HCT116 (cell line): ENCODE measurements at regions not wholly inside any gene's neighbourhood (a gene's known extent, or its start where the extent isn't known, plus 50 kb on each side); places are given as distances from the start of the nearest gene placed in this dataset.
A peak's percentile ranks its signal among the peaks of the same experiment; 100 is the strongest.

ENCODE experiments used
- ATAC-seq: fragments of 200-7000 bp; cut with Tn5 transposase; 2 replicates; pipeline ENCODE4 v1.9.1; 2020; ENCODE audit warnings: mild to moderate bottlenecking, moderate library complexity
- BruUV-seq: library from RNA; stranded (reverse); fragments of 400-500 nt; replicated peaks from 2 replicates; lab custom pipeline; 2021; lab: Mats Ljungman, UMichigan
- CTCF ChIA-PET: fragments of 300-600 bp; sonication (Branson Sonifier 250); formaldehyde crosslinking; loops from one replicate; lab custom pipeline; 2021; ENCODE audit warnings: antibody characterized with exemption; lab: Charles Lee
- POLR2A ChIA-PET: fragments of 300-600, 350-600 bp; sonication (Branson Sonifier 250); formaldehyde crosslinking; loops from one replicate; lab custom pipeline; 2021; ENCODE audit warnings: antibody characterized with exemption; lab: Charles Lee
- RAD21 ChIA-PET, 2 experiments: fragments of 300-600 bp; sonication (Branson Sonifier 250); formaldehyde crosslinking; loops; one replicate each; lab custom pipeline; 2023; ENCODE audit warnings: low total read pairs in 2 of 2; ENCODE audit not compliant: uncharacterized antibody in 2 of 2, unreplicated experiment in 2 of 2, low non-redundant PET in 1 of 2; lab: Charles Lee
- DNase-seq: peaks from one replicate; pipeline ENCODE4 v3.0.0-alpha.2; 2010; ENCODE audit warnings: low read depth, low spot score
- H2AFZ ChIP-seq: fragments of 200-600 bp; shearing (Covaris generic), sonication (generic); 2 replicates; pipeline ENCODE4 v1.6.1; 2017; ENCODE audit warnings: low read depth, mixed run types, mixed read lengths, antibody characterized with exemption, low read length; ENCODE audit not compliant: poor library complexity, severe bottlenecking
- H3K27ac ChIP-seq: 2 replicates; pipeline ENCODE4 v1.5.1; 2012; ENCODE audit warnings: low read depth, low read length
- H3K27me3 ChIP-seq: fragments of 200-600 bp; sonication (generic); 2 replicates; pipeline ENCODE4 v1.6.1; 2016; ENCODE audit warnings: mixed run types, low read length, mixed read lengths; ENCODE audit not compliant: insufficient read depth
- H3K36me3 ChIP-seq, 2 experiments: fragments of 200-500 bp in 1 of 2; fragments of 200-600 bp in 1 of 2; sonication (Bioruptor generic) in 1 of 2; sonication (generic) in 1 of 2; 2 replicates each; pipeline versions ENCODE4 v1.5.1 to v1.6.1; 2014 to 2016; ENCODE audit warnings: low read length in 2 of 2, inconsistent platforms in 1 of 2, mixed read lengths in 1 of 2, mixed run types in 1 of 2; ENCODE audit not compliant: insufficient read depth in 2 of 2, control insufficient read depth in 1 of 2
- H3K4me1 ChIP-seq, 2 experiments: fragments of 200-600 bp in 1 of 2; sonication (generic) in 1 of 2; 2 replicates each; pipeline versions ENCODE4 v1.5.1 to v1.6.1; 2012 to 2017; ENCODE audit warnings: low read length in 2 of 2, inconsistent platforms in 1 of 2, mild to moderate bottlenecking in 1 of 2, mixed read lengths in 1 of 2, mixed run types in 1 of 2, moderate library complexity in 1 of 2; ENCODE audit not compliant: insufficient read depth in 2 of 2, control insufficient read depth in 1 of 2
- H3K4me2 ChIP-seq: fragments of 200-600 bp; sonication (generic); 2 replicates; pipeline ENCODE4 v1.6.1; 2017; ENCODE audit warnings: mixed run types, low read length, mixed read lengths
- H3K4me3 ChIP-seq, 2 experiments: fragments of 200-600 bp in 1 of 2; sonication (generic) in 1 of 2; replicated peaks in 1 of 2; 2 replicates each; pipeline ENCODE4 v1.5.1; 2011 to 2016; ENCODE audit warnings: low read length in 2 of 2, control low read depth in 1 of 2, low read depth in 1 of 2, mild to moderate bottlenecking in 1 of 2, mixed read lengths in 1 of 2, mixed run types in 1 of 2
- H3K79me2 ChIP-seq: fragments of 200-600 bp; sonication (generic); 2 replicates; pipeline ENCODE4 v1.6.1; 2017; ENCODE audit warnings: mild to moderate bottlenecking, mixed run types, low read length, moderate library complexity, mixed read lengths; ENCODE audit not compliant: insufficient read depth
- H3K9ac ChIP-seq: fragments of 200-600 bp; sonication (generic); 2 replicates; pipeline ENCODE4 v1.6.1; 2016; ENCODE audit warnings: low read length, mixed read lengths
- H3K9me2 ChIP-seq: fragments of 200-600 bp; sonication (generic), shearing (Covaris generic); 2 replicates; pipeline ENCODE4 v1.6.1; 2017; ENCODE audit warnings: mixed run types, mild to moderate bottlenecking, moderate library complexity; ENCODE audit not compliant: insufficient read depth
- H3K9me3 ChIP-seq, 2 experiments: fragments of 200-500 bp in 1 of 2; fragments of 200-600 bp in 1 of 2; sonication (Bioruptor generic) in 1 of 2; sonication (generic) in 1 of 2; 2 replicates each; pipeline ENCODE4 v1.6.1; 2014 to 2017; ENCODE audit warnings: low read length in 2 of 2, mixed read lengths in 2 of 2, inconsistent platforms in 1 of 2, low read depth in 1 of 2, mild to moderate bottlenecking in 1 of 2, mixed run types in 1 of 2, moderate library complexity in 1 of 2; ENCODE audit not compliant: control insufficient read depth in 1 of 2, insufficient read depth in 1 of 2
- H4K20me1 ChIP-seq: fragments of 200-600 bp; sonication (generic), shearing (Covaris generic); 2 replicates; pipeline ENCODE4 v1.6.1; 2017; ENCODE audit warnings: mixed run types, mild to moderate bottlenecking, moderate library complexity; ENCODE audit not compliant: insufficient read depth
- ATF3 ChIP-seq: IDR thresholded peaks from 2 replicates; pipeline ENCODE4 v1.6.1; 2012
- CBX3 ChIP-seq: IDR thresholded peaks from 2 replicates; pipeline ENCODE4 v1.6.1; 2012; ENCODE audit warnings: low read depth
- CTCF ChIP-seq, 3 experiments: fragments of 200-600 bp in 1 of 3; sonication (generic) in 1 of 3; IDR thresholded peaks in 2 of 3; conservative IDR thresholded peaks in 1 of 3; 2 replicates each; pipeline ENCODE4 v1.5.1; 2012 to 2017; ENCODE audit warnings: low read depth in 2 of 3, low read length in 2 of 3, antibody characterized with exemption in 1 of 3, borderline replicate concordance in 1 of 3, control low read depth in 1 of 3, mild to moderate bottlenecking in 1 of 3, mixed read lengths in 1 of 3, mixed run types in 1 of 3, moderate library complexity in 1 of 3; ENCODE audit not compliant: insufficient read depth in 1 of 3
- ELF1 ChIP-seq: IDR thresholded peaks from 2 replicates; pipeline ENCODE4 v1.6.1; 2012; ENCODE audit warnings: low read depth, borderline replicate concordance
- FOSL1 ChIP-seq: IDR thresholded peaks from 2 replicates; pipeline ENCODE4 v1.6.1; 2012; ENCODE audit warnings: low read depth
- JUND ChIP-seq: IDR thresholded peaks from 2 replicates; pipeline ENCODE4 v1.6.1; 2012
- REST ChIP-seq: IDR thresholded peaks from 2 replicates; pipeline ENCODE4 v1.6.1; 2012; ENCODE audit warnings: low read depth
- SIN3A ChIP-seq: IDR thresholded peaks from 2 replicates; pipeline ENCODE4 v1.6.1; 2012; ENCODE audit warnings: low read depth
- SP1 ChIP-seq: IDR thresholded peaks from 2 replicates; pipeline ENCODE4 v1.6.1; 2012; ENCODE audit warnings: low read depth
- SRF ChIP-seq: IDR thresholded peaks from 2 replicates; pipeline ENCODE4 v1.6.1; 2012; ENCODE audit warnings: low read depth
- ZFX ChIP-seq: fragments of 450-650 bp; IDR thresholded peaks from 2 replicates; pipeline ENCODE4 v1.6.1; 2017
- ZNF274 ChIP-seq: fragments of 200-500 bp; sonication (Bioruptor generic); IDR thresholded peaks from 2 replicates; pipeline ENCODE4 v1.6.1; 2014; ENCODE audit warnings: mild to moderate bottlenecking, low read depth, low read length, inconsistent platforms
- intact Hi-C: fragments of 100-400 bp; cut with micrococcal nuclease; formaldehyde crosslinking; loops from 2 replicates; pipeline ENCODE4 v1.10.0; 2022

GRCh38 chr7:153061910-153062528 is 302.5 kb downstream of the ACTR3B start:
- no peak overlapping the region for H2AFZ ChIP-seq
- no peak overlapping the region for H3K9ac ChIP-seq
- POLR2A ChIA-PET: no interaction called here
- H4K20me1 ChIP-seq: no peaks in the 10 kb centered on the region
- CTCF ChIA-PET: no interaction called here
- H3K27me3 ChIP-seq: peaks cover 22% of the 10 kb centered on the region; the same call in 1 of the 2 replicates
- intact Hi-C loops: no loop called here
- no peaks in the 10 kb centered on the region for H3K4me1 ChIP-seq
- no peaks in the 10 kb centered on the region for H3K9me3 ChIP-seq
- H3K79me2 ChIP-seq: no peaks in the 10 kb centered on the region
- no peak for ATAC-seq
- H3K9me2 ChIP-seq: no peaks in the 10 kb centered on the region
- no peaks in the 10 kb centered on the region for H3K36me3 ChIP-seq
- H3K4me3 ChIP-seq: no peak overlapping the region
- no peak overlapping the region for H3K27ac ChIP-seq
- H3K4me2 ChIP-seq: no peak overlapping the region
- TF ChIP-seq SIN3A: no peak
- peak; percentile 77 for TF ChIP-seq REST
- BruUV-seq: no TSS peak
- no peak for DNase-seq
- RAD21 ChIA-PET: interaction anchor here in 1 of 2 experiments (0.7 kb wide), 1 partner anchor 126 kb away, joined by 4 read pairs; no protein-coding TSS in a partner anchor

- H3K9me3 ChIP-seq: no peaks in the 10 kb centered on the region
- H3K79me2 ChIP-seq: no peaks in the 10 kb centered on the region
- H3K9me2 ChIP-seq: no peaks in the 10 kb centered on the region
- DNase-seq: no peak
- no peak overlapping the region for H2AFZ ChIP-seq
- intact Hi-C loops: no loop called here
- H3K27ac ChIP-seq: no peak overlapping the region
- ChIA-PET RAD21 (no interaction called here), POLR2A (no interaction called here), CTCF (no interaction called here)
- H3K27me3 ChIP-seq: peaks cover 21% of the 10 kb centered on the region; the same call in 1 of the 2 replicates
- ATAC-seq: no peak
- H4K20me1 ChIP-seq: no peaks in the 10 kb centered on the region
- H3K4me2 ChIP-seq: no peak overlapping the region
- no peaks in the 10 kb centered on the region for H3K36me3 ChIP-seq
- no peaks in the 10 kb centered on the region for H3K4me1 ChIP-seq
- no peak overlapping the region for H3K9ac ChIP-seq
- H3K4me3 ChIP-seq: no peak overlapping the region
- no TSS peak for BruUV-seq
- TF ChIP-seq SRF (no peak), ELF1 (no peak), JUND (no peak), CTCF (IDR thresholded peaks at IDR 0.05 in 2 of 3, conservative IDR thresholded peaks at IDR 0.05 in 1 of 3; ENCODE audit: borderline replicate concordance in 1 of 3, insufficient read depth in 1 of 3, low read depth in 2 of 3, low read length in 2 of 3) (no peak), ATF3 (no peak), FOSL1 (no peak), ZFX (no peak), CBX3 (no peak), ZNF274 (no peak), SP1 (no peak)
These were observed 305.5 kb downstream of the ACTR3B start for GRCh38 chr7:153065051-153065450.
